Dedifferentiated amniotic fluid mesenchymal stem cell (primary cell): ENCODE measurements at regions not wholly inside any gene's neighbourhood (a gene's known extent, or its start where the extent isn't known, plus 50 kb on each side); places are given as distances from the start of the nearest gene placed in this dataset.
"Not testable (repeated sequence)": the region's sequence is repeated elsewhere in the genome, so short reads cannot be mapped to it uniquely, and the experiment has no call there.

Experiments used
- DNase-seq: peaks from one replicate; pipeline ENCODE4 v3.0.0-alpha.2; 2016; ENCODE audit errors: extremely low spot score

- DNase-seq: no peak
Observed at GRCh38 chr10:64115471-64115870, 594.3 kb downstream of the REEP3 start.

GRCh38 chr10:64115908-64116643 is 594.9 kb downstream of the REEP3 start:
- DNase-seq: no peak

- no peak for DNase-seq
Observed at GRCh38 chr10:64116707-64117106, 595.5 kb downstream of the REEP3 start.

GRCh38 chr10:64118736-64119135 is 597.5 kb downstream of the REEP3 start:
- DNase-seq: no peak

GRCh38 chr10:64120301-64120980 is 599.2 kb downstream of the REEP3 start:
- DNase-seq: not testable (repeated sequence)

GRCh38 chr10:64130152-64130551 is 609.0 kb downstream of the REEP3 start:
- DNase-seq: no peak

- DNase-seq: no peak
Observed at GRCh38 chr10:64134676-64135075, 613.5 kb downstream of the REEP3 start.

- DNase-seq: no peak
Observed at GRCh38 chr10:64142395-64142794, 621.2 kb downstream of the REEP3 start.

- no peak for DNase-seq
Observed at GRCh38 chr10:64148607-64149006, 627.4 kb downstream of the REEP3 start.

- no peak for DNase-seq
Observed at GRCh38 chr10:64156166-64156565, 635.0 kb downstream of the REEP3 start.

- no peak for DNase-seq
Observed at GRCh38 chr10:64158551-64158950, 637.4 kb downstream of the REEP3 start.

- no peak for DNase-seq
Observed at GRCh38 chr10:64159910-64160872, 639.0 kb downstream of the REEP3 start.

GRCh38 chr10:64170791-64171190 is 649.6 kb downstream of the REEP3 start:
- DNase-seq: no peak

- DNase-seq: no peak
Observed at GRCh38 chr10:64173826-64174225, 652.6 kb downstream of the REEP3 start.

GRCh38 chr10:64174666-64175255 is 653.6 kb downstream of the REEP3 start:
- no peak for DNase-seq

- no peak for DNase-seq
Observed at GRCh38 chr10:64175271-64175962, 654.2 kb downstream of the REEP3 start.

- no peak for DNase-seq
Observed at GRCh38 chr10:64182671-64183070, 661.5 kb downstream of the REEP3 start.

- DNase-seq: no peak
Observed at GRCh38 chr10:64191286-64191685, 670.1 kb downstream of the REEP3 start.

- DNase-seq: no peak
Observed at GRCh38 chr10:64196638-64197315, 675.6 kb downstream of the REEP3 start.

GRCh38 chr10:64201936-64202335 is 680.7 kb downstream of the REEP3 start:
- DNase-seq: no peak

- not testable (repeated sequence) for DNase-seq
Observed at GRCh38 chr10:64204504-64204903, 683.3 kb downstream of the REEP3 start.
